PFSK-1 (cell line): ENCODE measurements at regions not wholly inside any gene's neighbourhood (a gene's known extent, or its start where the extent isn't known, plus 50 kb on each side); places are given as distances from the start of the nearest gene placed in this dataset.

Experiments used
- REST ChIP-seq, 2 experiments: IDR thresholded peaks; 2 replicates each; pipeline versions ENCODE4 v1.6.1 to v1.8.0; 2011 to 2012; ENCODE audit warnings: low read depth in 2 of 2, low read length in 2 of 2, control low read depth in 1 of 2, inconsistent platforms in 1 of 2, mild to moderate bottlenecking in 1 of 2, moderate library complexity in 1 of 2; ENCODE audit not compliant: insufficient read depth in 1 of 2
- SIN3A ChIP-seq: IDR thresholded peaks from 2 replicates; pipeline ENCODE4 v1.6.1; 2012; ENCODE audit warnings: mild to moderate bottlenecking, low read length, moderate library complexity, borderline replicate concordance; ENCODE audit not compliant: insufficient read depth

GRCh38 chr6:156662025-156662445 lies 115.1 kb upstream of the ARID1B start:
- TF ChIP-seq SIN3A (no peak), REST (IDR thresholded peaks at IDR 0.05; ENCODE audit: insufficient read depth in 1 of 2, low read depth in 2 of 2, low read length in 2 of 2) (no peak)
